Fibroblast of lung (primary cell): ENCODE measurements at regions not wholly inside any gene's neighbourhood (a gene's known extent, or its start where the extent isn't known, plus 50 kb on each side); places are given as distances from the start of the nearest gene placed in this dataset.

ENCODE experiments used
- DNase-seq, 2 donors: peaks; one replicate each; pipeline versions ENCODE4 v3.0.0 to v3.0.0-alpha.2; 2010; ENCODE audit warnings: low read depth in 2 of 2
- H2AFZ ChIP-seq: 2 replicates; pipeline ENCODE4 v1.5.1; 2012; ENCODE audit warnings: low read length, control low read depth, inconsistent platforms
- H3K27ac ChIP-seq: 2 replicates; pipeline ENCODE4 v1.5.1; 2011; ENCODE audit warnings: low read length, control low read depth; ENCODE audit not compliant: insufficient read depth
- H3K27me3 ChIP-seq: 2 replicates; pipeline ENCODE4 v1.5.1; 2011; ENCODE audit warnings: mild to moderate bottlenecking, low read length; ENCODE audit not compliant: control insufficient read depth, insufficient read depth
- H3K36me3 ChIP-seq: 2 replicates; pipeline ENCODE4 v1.5.1; 2011; ENCODE audit warnings: low read length; ENCODE audit not compliant: control insufficient read depth, insufficient read depth
- H3K4me1 ChIP-seq: 2 replicates; pipeline ENCODE4 v1.5.1; 2011; ENCODE audit warnings: low read length; ENCODE audit not compliant: control insufficient read depth, insufficient read depth; ENCODE audit errors: extremely low read depth
- H3K4me2 ChIP-seq: 2 replicates; pipeline ENCODE4 v1.5.1; 2011; ENCODE audit warnings: low read length, control low read depth; ENCODE audit not compliant: insufficient read depth; ENCODE audit errors: extremely low read depth
- H3K4me3 ChIP-seq, 4 experiments: fragments of 200-600 bp in 1 of 4; sonication (generic) in 1 of 4; replicated peaks in 1 of 4; 2 replicates each; pipeline ENCODE4 v1.5.1; 2011 to 2016; ENCODE audit warnings: low read length in 4 of 4, low read depth in 3 of 4, mild to moderate bottlenecking in 3 of 4, control low read depth in 2 of 4, inconsistent platforms in 1 of 4, mixed read lengths in 1 of 4; ENCODE audit not compliant: insufficient read depth in 1 of 4; ENCODE audit errors: control extremely low read depth in 1 of 4
- H3K79me2 ChIP-seq: 2 replicates; pipeline ENCODE4 v1.5.1; 2012; ENCODE audit warnings: mild to moderate bottlenecking, low read length, inconsistent platforms; ENCODE audit not compliant: control insufficient read depth, insufficient read depth
- H3K9ac ChIP-seq: 2 replicates; pipeline ENCODE4 v1.5.1; 2011; ENCODE audit warnings: mild to moderate bottlenecking, low read length, control low read depth; ENCODE audit not compliant: insufficient read depth
- H3K9me3 ChIP-seq: 2 replicates; pipeline ENCODE4 v1.5.1; 2012; ENCODE audit warnings: low read depth, low read length; ENCODE audit not compliant: control insufficient read depth, insufficient read depth
- H4K20me1 ChIP-seq: 2 replicates; pipeline ENCODE4 v1.5.1; 2011; ENCODE audit warnings: low read length; ENCODE audit not compliant: control insufficient read depth, insufficient read depth; ENCODE audit errors: extremely low read depth
- EZH2 ChIP-seq: IDR thresholded peaks from 2 replicates; pipeline ENCODE4 v1.5.1; 2012; ENCODE audit warnings: low read length, control low read depth, mild to moderate bottlenecking; ENCODE audit errors: missing control alignments
- TF ChIP-seq, protein P1 (sequence below), 2 donors: IDR thresholded peaks in 1 of 2; conservative IDR thresholded peaks in 1 of 2; 1 replicate in 1 of 2; 2 replicates in 1 of 2; pipeline ENCODE4 v1.5.1; 2011 to 2012; ENCODE audit warnings: low read length in 2 of 2, control low read depth in 1 of 2, inconsistent platforms in 1 of 2, low read depth in 1 of 2, mild to moderate bottlenecking in 1 of 2

DNA sequence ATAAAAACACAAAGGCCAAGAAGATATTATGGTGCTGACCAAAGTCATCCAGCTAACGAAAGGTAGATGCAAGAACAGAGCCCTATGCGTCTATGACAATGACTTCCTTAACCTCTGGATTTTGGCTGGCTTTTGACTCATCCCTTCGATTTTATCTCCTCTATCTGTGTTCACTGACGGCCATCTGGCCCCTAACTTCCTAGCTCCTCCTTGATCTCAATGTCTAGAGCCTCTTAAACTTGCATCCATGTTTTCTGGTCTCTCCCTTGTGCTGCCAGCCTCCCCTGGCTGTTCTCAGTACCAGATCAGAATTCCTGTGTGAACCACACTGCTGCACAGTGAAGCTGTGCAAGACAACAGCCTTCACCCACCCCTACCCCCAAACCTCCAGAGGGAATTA is 452.9 kb downstream of the UTRN start:
- Histone ChIP-seq H3K27ac (no peak overlapping the region), H2AFZ (no peak overlapping the region), H3K79me2 (no peaks in the 10 kb centered on the region), H4K20me1 (no peaks in the 10 kb centered on the region), H3K4me2 (no peak overlapping the region), H3K9me3 (no peaks in the 10 kb centered on the region), H3K36me3 (peaks cover 2% of the 10 kb centered on the region), H3K4me1 (no peaks in the 10 kb centered on the region), H3K27me3 (no peaks in the 10 kb centered on the region), H3K4me3 (no peak overlapping the region), H3K9ac (no peak overlapping the region)
- TF ChIP-seq, protein P1, sequence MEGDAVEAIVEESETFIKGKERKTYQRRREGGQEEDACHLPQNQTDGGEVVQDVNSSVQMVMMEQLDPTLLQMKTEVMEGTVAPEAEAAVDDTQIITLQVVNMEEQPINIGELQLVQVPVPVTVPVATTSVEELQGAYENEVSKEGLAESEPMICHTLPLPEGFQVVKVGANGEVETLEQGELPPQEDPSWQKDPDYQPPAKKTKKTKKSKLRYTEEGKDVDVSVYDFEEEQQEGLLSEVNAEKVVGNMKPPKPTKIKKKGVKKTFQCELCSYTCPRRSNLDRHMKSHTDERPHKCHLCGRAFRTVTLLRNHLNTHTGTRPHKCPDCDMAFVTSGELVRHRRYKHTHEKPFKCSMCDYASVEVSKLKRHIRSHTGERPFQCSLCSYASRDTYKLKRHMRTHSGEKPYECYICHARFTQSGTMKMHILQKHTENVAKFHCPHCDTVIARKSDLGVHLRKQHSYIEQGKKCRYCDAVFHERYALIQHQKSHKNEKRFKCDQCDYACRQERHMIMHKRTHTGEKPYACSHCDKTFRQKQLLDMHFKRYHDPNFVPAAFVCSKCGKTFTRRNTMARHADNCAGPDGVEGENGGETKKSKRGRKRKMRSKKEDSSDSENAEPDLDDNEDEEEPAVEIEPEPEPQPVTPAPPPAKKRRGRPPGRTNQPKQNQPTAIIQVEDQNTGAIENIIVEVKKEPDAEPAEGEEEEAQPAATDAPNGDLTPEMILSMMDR (conservative IDR thresholded peaks at IDR 0.05 in 1 of 2, IDR thresholded peaks at IDR 0.05 in 1 of 2; ENCODE audit: low read depth in 1 of 2, low read length in 2 of 2): no peak
- TF ChIP-seq EZH2: no peak
- no peak for DNase-seq

DNA sequence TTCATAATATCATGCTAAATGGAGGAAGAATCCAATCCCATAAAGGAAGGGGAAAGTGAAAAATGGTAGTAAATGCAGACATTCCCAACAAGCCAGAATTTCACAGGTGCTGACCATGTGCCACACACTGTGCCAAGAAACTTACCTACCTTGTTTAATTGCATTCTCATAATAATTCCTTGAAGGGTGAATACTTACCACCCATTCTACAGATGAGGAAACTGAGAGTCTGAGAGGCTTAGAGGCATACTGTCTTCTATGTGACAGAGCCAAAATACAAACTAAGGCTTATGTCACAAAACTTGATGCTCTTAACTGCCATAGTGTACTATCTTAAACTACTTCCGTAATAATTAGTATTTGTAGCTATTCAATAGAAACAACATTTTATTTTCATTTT is 454.7 kb downstream of the UTRN start:
- Histone ChIP-seq H3K4me1 (no peaks in the 10 kb centered on the region), H3K36me3 (no peaks in the 10 kb centered on the region), H3K27me3 (no peaks in the 10 kb centered on the region), H3K79me2 (no peaks in the 10 kb centered on the region), H4K20me1 (no peaks in the 10 kb centered on the region), H3K4me2 (no peak overlapping the region), H2AFZ (no peak overlapping the region), H3K9ac (no peak overlapping the region), H3K9me3 (no peaks in the 10 kb centered on the region), H3K27ac (no peak overlapping the region), H3K4me3 (no peak overlapping the region)
- TF ChIP-seq, protein P1 (conservative IDR thresholded peaks at IDR 0.05 in 1 of 2, IDR thresholded peaks at IDR 0.05 in 1 of 2; ENCODE audit: low read depth in 1 of 2, low read length in 2 of 2): no peak
- DNase-seq: no peak

DNA sequence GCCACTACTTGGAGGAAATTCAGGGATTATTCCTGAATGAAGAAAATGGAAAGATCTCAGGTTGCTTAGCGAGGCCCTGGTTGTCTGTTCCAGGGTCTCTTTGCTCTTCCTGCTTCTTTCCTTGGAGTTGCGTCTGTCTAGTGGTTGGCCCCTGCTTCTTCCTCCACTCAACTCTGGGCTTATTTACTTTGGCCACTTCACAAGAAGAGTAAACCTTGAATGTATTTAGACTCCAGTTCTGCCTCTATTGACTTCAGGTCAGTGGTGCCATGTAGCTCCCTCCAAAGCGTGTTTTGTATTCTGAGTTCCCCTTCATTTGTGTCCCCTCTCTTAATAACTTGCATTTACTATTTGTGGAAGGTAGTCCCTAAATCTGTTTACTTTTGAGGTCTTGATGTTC is 456.5 kb downstream of the UTRN start:
- Histone ChIP-seq H4K20me1 (no peaks in the 10 kb centered on the region), H2AFZ (no peak overlapping the region)
- TF ChIP-seq EZH2: no peak
- TF ChIP-seq, protein P1 (conservative IDR thresholded peaks at IDR 0.05 in 1 of 2, IDR thresholded peaks at IDR 0.05 in 1 of 2; ENCODE audit: low read depth in 1 of 2, low read length in 2 of 2): no peak

More for the DNA sequence above, 456.5 kb downstream of the UTRN start:
- H3K4me3 ChIP-seq: no peak overlapping the region
- no peak overlapping the region for H3K27ac ChIP-seq
- no peak overlapping the region for H3K9ac ChIP-seq
- no peaks in the 10 kb centered on the region for H3K4me1 ChIP-seq
- no peaks in the 10 kb centered on the region for H3K79me2 ChIP-seq
- H3K9me3 ChIP-seq: no peaks in the 10 kb centered on the region
- H3K4me2 ChIP-seq: no peak overlapping the region
- no peaks in the 10 kb centered on the region for H3K36me3 ChIP-seq
- no peak for DNase-seq
- H3K27me3 ChIP-seq: no peaks in the 10 kb centered on the region
